Neural progenitor cell (in vitro differentiated cells): ENCODE measurements at regions not wholly inside any gene's neighbourhood (a gene's known extent, or its start where the extent isn't known, plus 50 kb on each side); places are given as distances from the start of the nearest gene placed in this dataset. TPM values are rescaled to one million over a fixed set of nuclear protein-coding genes. Genes with fewer than 3 reads are reported as not detected.

Experiments used
- DNase-seq: peaks from one replicate; pipeline ENCODE4 v3.0.0-alpha.2; 2016; ENCODE audit warnings: low spot score
- H2AFZ ChIP-seq: fragments of 200-600 bp; sonication (generic); replicated peaks from 2 replicates; pipeline ENCODE4 v1.6.1; 2016; ENCODE audit warnings: antibody characterized with exemption
- H3F3A ChIP-seq: fragments of 200-600 bp; sonication (generic); 2 replicates; pipeline ENCODE4 v1.6.1; 2016; ENCODE audit warnings: antibody characterized with exemption, low read depth
- H3K27ac ChIP-seq: fragments of 200-600 bp; sonication (generic); 2 replicates; pipeline ENCODE4 v1.5.1; 2016; ENCODE audit warnings: mild to moderate bottlenecking
- H3K27me3 ChIP-seq: fragments of 200-600 bp; sonication (generic); 2 replicates; pipeline ENCODE4 v1.6.1; 2016; ENCODE audit warnings: mild to moderate bottlenecking, moderate library complexity
- H3K36me3 ChIP-seq: fragments of 200-600 bp; sonication (generic); 2 replicates; pipeline ENCODE4 v1.5.1; 2016
- H3K4me1 ChIP-seq: fragments of 200-600 bp; sonication (generic); 2 replicates; pipeline ENCODE4 v1.6.1; 2016; ENCODE audit warnings: mixed run types
- H3K4me2 ChIP-seq: fragments of 200-600 bp; sonication (generic); 2 replicates; pipeline ENCODE4 v1.6.1; 2016
- H3K4me3 ChIP-seq: fragments of 200-600 bp; sonication (generic); 2 replicates; pipeline ENCODE4 v1.5.1; 2016
- H3K79me2 ChIP-seq: fragments of 200-600 bp; sonication (generic); 2 replicates; pipeline ENCODE4 v1.6.1; 2016; ENCODE audit warnings: low read depth
- H3K9ac ChIP-seq: fragments of 200-600 bp; sonication (generic); 2 replicates; pipeline ENCODE4 v1.6.1; 2016
- H3K9me3 ChIP-seq: fragments of 200-600 bp; sonication (generic); 2 replicates; pipeline ENCODE4 v1.5.1; 2016; ENCODE audit warnings: low read depth
- H4K20me1 ChIP-seq: fragments of 200-600 bp; sonication (generic); 2 replicates; pipeline ENCODE4 v1.6.1; 2016; ENCODE audit warnings: low read depth
- H3K27ac Mint-ChIP-seq: 3 replicates; pipeline ENCODE4 v1.8.0; 2021; ENCODE audit warnings: mixed read lengths
- H3K27me3 Mint-ChIP-seq: 2 replicates; pipeline ENCODE4 v1.8.0; 2022; ENCODE audit warnings: low read depth, mild to moderate bottlenecking, inconsistent platforms, moderate library complexity, mixed read lengths; ENCODE audit not compliant: insufficient read depth
- H3K36me3 Mint-ChIP-seq: 3 replicates; pipeline ENCODE4 v1.8.0; 2021; ENCODE audit warnings: mixed read lengths
- H3K4me1 Mint-ChIP-seq: 3 replicates; pipeline ENCODE4 v1.8.0; 2021; ENCODE audit warnings: mixed read lengths
- H3K4me3 Mint-ChIP-seq: 3 replicates; pipeline ENCODE4 v1.8.0; 2021; ENCODE audit warnings: mild to moderate bottlenecking, moderate library complexity, mixed read lengths
- H3K9me3 Mint-ChIP-seq: 3 replicates; pipeline ENCODE4 v1.8.0; 2020; ENCODE audit warnings: mixed read lengths
- EZH2 ChIP-seq: fragments of 200-600 bp; sonication (generic); IDR thresholded peaks from 2 replicates; pipeline ENCODE4 v1.6.1; 2017; ENCODE audit warnings: antibody characterized with exemption, mild to moderate bottlenecking, moderate library complexity
- EZH2phosphoT487 ChIP-seq: fragments of 200-600 bp; sonication (generic); IDR thresholded peaks from 2 replicates; pipeline ENCODE4 v1.6.1; 2017; ENCODE audit warnings: antibody characterized with exemption
- small RNA-seq: library from RNA; depleted of rRNA; stranded (forward); fragments of <200 nt; gene quantifications from one replicate; pipeline ENCODE3, GENCODE V24; 2015
- TF ChIP-seq, protein P1 (sequence below): fragments of 200-600 bp; sonication (generic); IDR thresholded peaks from 2 replicates; pipeline ENCODE4 v1.5.1; 2017; ENCODE audit warnings: antibody characterized with exemption, mild to moderate bottlenecking

DNA sequence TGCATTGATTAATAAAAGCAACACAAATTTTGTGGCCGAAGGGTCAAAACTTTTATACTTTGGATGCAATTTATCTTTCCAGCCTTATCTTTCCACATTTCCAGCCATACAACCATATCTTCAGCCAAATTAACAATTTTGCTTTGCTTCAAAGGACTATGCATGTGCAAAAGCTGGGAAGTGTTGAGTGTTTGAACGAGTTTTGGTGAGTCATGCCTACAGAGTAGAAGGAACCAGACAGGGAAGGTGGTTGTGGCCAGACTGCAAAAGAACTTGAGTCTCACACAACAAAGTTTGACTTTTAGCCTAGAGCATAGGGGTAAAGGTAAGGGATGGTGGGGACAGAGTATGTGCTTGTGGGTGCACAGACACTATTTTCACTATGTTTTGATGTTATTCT, 53.0 kb upstream of the GABRA2 start:
- H3K4me1 Mint-ChIP-seq, result no peaks in the 10 kb centered on the region
- no peak for DNase-seq
- Histone ChIP-seq H3K27ac (no peak overlapping the region), H4K20me1 (no peaks in the 10 kb centered on the region), H3K9me3 (no peaks in the 10 kb centered on the region), H3K79me2 (no peaks in the 10 kb centered on the region), H2AFZ (no peak overlapping the region), H3K27me3 (no peaks in the 10 kb centered on the region), H3K36me3 (no peaks in the 10 kb centered on the region), H3K4me1 (no peaks in the 10 kb centered on the region), H3F3A (no peaks in the 10 kb centered on the region), H3K9ac (no peak overlapping the region), H3K4me3 (no peak overlapping the region), H3K4me2 (no peak overlapping the region)
- no peak overlapping the region for H3K27ac Mint-ChIP-seq
- TF ChIP-seq, protein P1, sequence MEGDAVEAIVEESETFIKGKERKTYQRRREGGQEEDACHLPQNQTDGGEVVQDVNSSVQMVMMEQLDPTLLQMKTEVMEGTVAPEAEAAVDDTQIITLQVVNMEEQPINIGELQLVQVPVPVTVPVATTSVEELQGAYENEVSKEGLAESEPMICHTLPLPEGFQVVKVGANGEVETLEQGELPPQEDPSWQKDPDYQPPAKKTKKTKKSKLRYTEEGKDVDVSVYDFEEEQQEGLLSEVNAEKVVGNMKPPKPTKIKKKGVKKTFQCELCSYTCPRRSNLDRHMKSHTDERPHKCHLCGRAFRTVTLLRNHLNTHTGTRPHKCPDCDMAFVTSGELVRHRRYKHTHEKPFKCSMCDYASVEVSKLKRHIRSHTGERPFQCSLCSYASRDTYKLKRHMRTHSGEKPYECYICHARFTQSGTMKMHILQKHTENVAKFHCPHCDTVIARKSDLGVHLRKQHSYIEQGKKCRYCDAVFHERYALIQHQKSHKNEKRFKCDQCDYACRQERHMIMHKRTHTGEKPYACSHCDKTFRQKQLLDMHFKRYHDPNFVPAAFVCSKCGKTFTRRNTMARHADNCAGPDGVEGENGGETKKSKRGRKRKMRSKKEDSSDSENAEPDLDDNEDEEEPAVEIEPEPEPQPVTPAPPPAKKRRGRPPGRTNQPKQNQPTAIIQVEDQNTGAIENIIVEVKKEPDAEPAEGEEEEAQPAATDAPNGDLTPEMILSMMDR, result no peak
- TF ChIP-seq EZH2phosphoT487, result no peak
- TF ChIP-seq EZH2, result no peak
- no peaks in the 10 kb centered on the region for H3K9me3 Mint-ChIP-seq
- no peak overlapping the region for H3K4me3 Mint-ChIP-seq
- H3K36me3 Mint-ChIP-seq, result no peaks in the 10 kb centered on the region
- no peaks in the 10 kb centered on the region for H3K27me3 Mint-ChIP-seq

DNA sequence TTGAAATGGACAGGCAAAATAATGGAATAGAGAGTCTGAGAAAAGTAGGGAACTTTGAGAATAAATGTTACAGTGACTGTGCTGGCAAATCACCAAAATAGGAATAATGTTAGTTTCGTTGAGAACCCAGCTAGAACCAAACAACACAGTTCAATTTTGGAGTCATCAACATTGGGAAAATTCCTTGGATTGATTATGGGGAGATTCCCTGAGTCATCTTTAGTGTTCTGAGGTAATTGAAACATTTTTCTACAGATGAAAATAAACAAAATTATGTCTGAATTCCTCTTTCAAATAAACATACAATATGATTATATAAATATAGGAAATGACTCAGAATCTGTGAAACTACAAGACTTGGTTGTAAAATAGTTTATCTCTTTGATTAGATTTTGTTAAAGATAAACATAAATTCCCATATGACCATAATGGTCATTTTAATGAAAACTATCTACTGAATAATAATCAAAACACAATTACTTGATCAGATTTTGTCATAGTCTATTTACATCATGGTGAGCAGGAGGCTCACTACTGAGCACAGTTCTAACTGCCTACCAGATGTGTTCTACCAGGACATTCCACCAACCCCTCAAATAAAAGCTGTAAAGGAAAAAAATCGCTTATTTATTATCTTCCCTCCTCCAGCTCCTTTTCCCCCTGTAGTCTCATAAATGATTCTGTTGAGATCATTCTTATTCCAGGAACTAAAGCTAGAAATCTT, 51.4 kb upstream of the GABRA2 start:
- no peaks in the 10 kb centered on the region for H3K79me2 ChIP-seq
- DNase-seq, result no peak
- Mint-ChIP-seq H3K9me3 (no peaks in the 10 kb centered on the region), H3K4me3 (no peak overlapping the region), H3K36me3 (no peaks in the 10 kb centered on the region), H3K27me3 (peaks cover 2% of the 10 kb centered on the region), H3K4me1 (no peaks in the 10 kb centered on the region), H3K27ac (no peak overlapping the region)
- H3K27me3 ChIP-seq, result no peaks in the 10 kb centered on the region
- no peaks in the 10 kb centered on the region for H3K36me3 ChIP-seq
- H4K20me1 ChIP-seq, result no peaks in the 10 kb centered on the region
- H3K27ac ChIP-seq, result no peak overlapping the region
- no peak overlapping the region for H3K4me2 ChIP-seq
- no peaks in the 10 kb centered on the region for H3K4me1 ChIP-seq
- no peak for TF ChIP-seq EZH2
- no peak for TF ChIP-seq EZH2phosphoT487
- TF ChIP-seq, protein P1, result no peak
- no peaks in the 10 kb centered on the region for H3K9me3 ChIP-seq
- H2AFZ ChIP-seq, result no peak overlapping the region
- no peak overlapping the region for H3K4me3 ChIP-seq
- H3F3A ChIP-seq, result no peaks in the 10 kb centered on the region
- no peak overlapping the region for H3K9ac ChIP-seq

Small RNA genes in the stretch of these regions (small RNA-seq; reads per million reads assigned to genes)
- not detected for gene RNU6-412P
